Activated T-cell treated with anti-CD3 and anti-CD28 coated beads, Interleukin-2, amount 50 U/mL, for 4 hours (primary cell): ENCODE measurements at regions not wholly inside any gene's neighbourhood (a gene's known extent, or its start where the extent isn't known, plus 50 kb on each side); places are given as distances from the start of the nearest gene placed in this dataset.

Source experiments
- ATAC-seq, 2 donors: fragments of 200-7000 bp; cut with Tn5 transposase; one replicate each; pipeline ENCODE4 v1.10.0; 2021
- DNase-seq: peaks from one replicate; pipeline ENCODE4 v3.0.0-alpha.2; 2020
- H3K27me3 Mint-ChIP-seq: one replicate; pipeline ENCODE4 v1.8.0; 2021; ENCODE audit warnings: low read depth, mixed read lengths
- H3K36me3 Mint-ChIP-seq: one replicate; pipeline ENCODE4 v1.8.0; 2022; ENCODE audit warnings: mixed read lengths; ENCODE audit not compliant: insufficient read depth
- H3K4me1 Mint-ChIP-seq: one replicate; pipeline ENCODE4 v1.8.0; 2021; ENCODE audit warnings: low read depth, mixed read lengths
- H3K4me3 Mint-ChIP-seq: one replicate; pipeline ENCODE4 v1.8.0; 2021; ENCODE audit warnings: mild to moderate bottlenecking, moderate library complexity, mixed read lengths
- H3K9me3 Mint-ChIP-seq: one replicate; pipeline ENCODE4 v1.8.0; 2021; ENCODE audit warnings: mixed read lengths

DNA sequence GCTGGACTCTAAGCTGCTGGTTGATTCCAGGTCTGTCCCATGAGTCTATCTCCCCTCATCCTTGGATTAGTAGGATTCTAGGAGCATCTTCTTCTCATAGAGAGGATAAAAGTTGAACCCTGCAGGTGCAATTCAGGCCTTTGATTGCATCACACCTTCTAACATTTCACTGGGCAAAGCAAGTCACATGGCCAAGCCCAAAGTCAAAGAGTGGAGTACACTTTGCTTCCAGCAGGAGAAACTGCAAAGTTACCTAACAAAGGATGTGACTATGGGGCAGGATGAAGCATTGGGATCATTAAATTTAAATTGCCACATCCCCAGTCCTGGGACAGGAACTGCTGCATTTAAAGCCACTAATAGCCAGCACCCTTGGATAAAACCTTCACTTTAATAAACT lies 51.0 kb upstream of the EGFLAM start:
- H3K4me1 Mint-ChIP-seq: no peaks in the 10 kb centered on the region
- peaks cover 5% of the 10 kb centered on the region for H3K27me3 Mint-ChIP-seq
- DNase-seq: no peak
- no peaks in the 10 kb centered on the region for H3K36me3 Mint-ChIP-seq
- H3K9me3 Mint-ChIP-seq: no peaks in the 10 kb centered on the region
- ATAC-seq: no peak
- no peak overlapping the region for H3K4me3 Mint-ChIP-seq

DNA sequence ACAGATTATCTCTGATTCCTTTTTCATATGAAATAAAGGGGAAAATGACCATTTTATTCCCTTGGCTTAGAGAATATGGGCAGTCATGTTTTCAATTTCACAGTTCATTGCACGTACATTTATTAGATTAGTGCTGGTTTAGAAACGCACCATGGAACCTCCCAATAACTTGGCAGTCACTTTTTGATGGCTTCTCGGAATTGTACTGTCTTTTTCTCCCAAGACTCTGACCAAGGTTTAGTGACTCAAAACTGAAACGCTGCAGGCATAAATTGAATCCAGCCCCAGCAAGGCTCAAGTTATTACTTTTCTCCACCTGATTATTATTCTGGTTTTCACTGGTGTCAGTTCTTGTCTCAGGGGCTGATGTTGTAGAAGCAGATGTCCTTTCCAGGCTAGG lies 55.6 kb upstream of the EGFLAM start:
- peaks cover 5% of the 10 kb centered on the region for H3K27me3 Mint-ChIP-seq
- H3K9me3 Mint-ChIP-seq: no peaks in the 10 kb centered on the region
- H3K4me1 Mint-ChIP-seq: no peaks in the 10 kb centered on the region
- no peaks in the 10 kb centered on the region for H3K36me3 Mint-ChIP-seq
- no peak for DNase-seq
- H3K4me3 Mint-ChIP-seq: no peak overlapping the region
- ATAC-seq: no peak

DNA sequence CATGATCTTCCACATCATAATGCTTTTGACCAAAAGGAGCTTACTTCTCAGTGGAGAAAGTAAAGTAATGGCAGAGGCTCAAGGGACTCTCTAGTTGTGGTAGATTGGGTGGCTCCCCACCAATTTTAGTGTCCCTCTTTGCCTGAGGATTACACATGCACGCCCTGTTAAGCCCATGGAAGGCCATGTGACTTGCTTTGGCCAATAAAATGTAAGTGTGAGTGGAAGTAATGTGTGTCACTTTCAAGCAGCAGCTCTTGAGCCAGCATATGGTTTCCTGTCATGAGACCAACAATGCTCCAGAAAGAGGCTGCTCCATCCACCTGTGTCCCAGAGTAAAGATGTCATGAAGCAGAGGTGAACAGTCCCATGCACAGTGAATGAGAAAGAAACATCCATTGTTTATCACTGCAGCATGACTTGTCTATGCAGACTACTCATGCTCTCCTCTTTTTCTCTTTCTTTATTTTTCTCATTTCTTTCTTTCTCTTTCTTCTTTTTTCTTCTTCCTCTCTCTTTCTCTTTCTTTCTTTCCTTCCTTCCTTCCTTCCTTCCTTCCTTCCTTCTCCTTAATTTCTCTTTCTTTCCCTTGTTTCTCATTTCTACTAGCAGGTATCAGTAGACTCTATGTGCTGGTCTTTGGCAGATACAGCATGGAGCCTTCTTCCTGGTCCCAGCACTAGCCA lies 57.3 kb upstream of the EGFLAM start:
- no peak for ATAC-seq

DNA sequence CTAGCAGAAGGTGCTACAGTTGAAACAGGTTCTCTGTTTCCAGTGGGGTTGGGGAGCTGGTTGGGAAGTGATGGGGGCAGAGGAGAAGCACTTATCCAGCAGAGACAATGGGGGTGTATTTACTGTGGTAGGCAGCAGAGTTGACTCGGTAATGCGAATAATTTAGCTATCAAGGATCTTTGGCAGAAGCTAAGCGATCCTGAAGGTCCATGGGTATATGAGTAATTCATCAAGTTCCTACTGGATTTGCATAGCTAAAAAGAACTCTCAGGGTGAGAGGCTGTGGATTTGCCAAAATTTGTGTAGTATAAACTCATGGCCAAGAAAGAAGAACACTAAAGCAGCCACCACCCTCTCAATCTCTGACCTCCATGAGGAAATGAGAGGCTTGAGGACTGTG lies 61.2 kb upstream of the EGFLAM start:
- Mint-ChIP-seq H3K27me3 (peaks cover 26% of the 10 kb centered on the region), H3K4me1 (no peaks in the 10 kb centered on the region), H3K4me3 (no peak overlapping the region), H3K9me3 (no peaks in the 10 kb centered on the region), H3K36me3 (no peaks in the 10 kb centered on the region)
- ATAC-seq: no peak
- no peak for DNase-seq

More for the DNA sequence above, 57.3 kb upstream of the EGFLAM start:
- Mint-ChIP-seq H3K4me3 (no peak overlapping the region), H3K36me3 (no peaks in the 10 kb centered on the region), H3K27me3 (peaks cover 5% of the 10 kb centered on the region), H3K9me3 (no peaks in the 10 kb centered on the region), H3K4me1 (no peaks in the 10 kb centered on the region)
- DNase-seq: no peak

DNA sequence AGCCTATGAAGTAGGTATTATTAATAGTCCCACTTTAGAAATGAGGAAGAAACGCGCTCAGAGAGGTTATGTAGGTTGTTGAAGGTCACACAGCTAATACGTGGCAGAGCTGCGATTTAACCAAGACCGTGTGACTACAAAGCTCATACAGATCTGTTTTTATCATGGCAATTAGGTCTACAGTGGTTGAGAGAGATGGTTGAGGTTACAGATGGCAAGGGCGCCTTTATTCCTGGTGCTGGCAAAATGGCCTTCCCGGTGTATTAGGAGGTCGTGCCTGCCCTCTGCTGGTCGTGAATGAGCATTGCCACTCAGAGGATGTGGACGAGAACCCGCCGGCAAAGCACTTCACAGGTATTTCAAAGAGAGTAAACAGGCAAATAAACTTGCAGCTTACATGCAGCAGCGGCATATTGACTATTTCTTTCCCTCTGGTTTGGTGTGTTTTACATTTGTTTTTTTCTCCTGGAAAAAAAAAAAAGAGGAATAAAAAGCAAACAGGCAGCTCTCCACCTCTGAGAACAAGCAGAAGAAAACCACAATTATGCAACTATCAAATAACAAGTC lies 65.3 kb upstream of the EGFLAM start:
- Mint-ChIP-seq H3K36me3 (no peaks in the 10 kb centered on the region), H3K27me3 (peaks cover 26% of the 10 kb centered on the region), H3K4me3 (no peak overlapping the region), H3K9me3 (no peaks in the 10 kb centered on the region), H3K4me1 (no peaks in the 10 kb centered on the region)
- peak; percentile 63 to 67 for ATAC-seq
- peak; percentile 15 for DNase-seq

DNA sequence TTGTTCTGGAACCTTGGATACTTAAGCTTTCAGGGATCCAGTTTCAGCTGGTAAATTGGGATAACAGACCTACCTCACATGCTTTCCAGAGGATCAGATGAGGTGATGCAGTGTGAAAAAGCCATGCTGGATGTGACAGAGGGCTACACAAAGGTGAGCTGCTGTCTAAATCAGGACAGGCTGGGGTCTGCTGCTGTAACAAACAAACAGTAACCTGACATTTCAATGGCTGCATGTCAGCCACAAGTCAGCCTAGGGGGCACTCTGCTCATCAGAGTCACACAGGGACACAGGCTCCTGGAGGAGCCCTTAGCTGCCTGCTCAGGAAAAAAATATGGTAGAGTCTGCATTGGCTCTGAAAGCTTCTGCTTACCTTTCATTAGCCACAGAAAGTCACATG lies 66.7 kb upstream of the EGFLAM start:
- DNase-seq (no peak), ATAC-seq (no peak)
- no peaks in the 10 kb centered on the region for H3K36me3 Mint-ChIP-seq
- peaks cover 26% of the 10 kb centered on the region for H3K27me3 Mint-ChIP-seq
- H3K9me3 Mint-ChIP-seq: no peaks in the 10 kb centered on the region
- no peaks in the 10 kb centered on the region for H3K4me1 Mint-ChIP-seq
- H3K4me3 Mint-ChIP-seq: no peak overlapping the region

DNA sequence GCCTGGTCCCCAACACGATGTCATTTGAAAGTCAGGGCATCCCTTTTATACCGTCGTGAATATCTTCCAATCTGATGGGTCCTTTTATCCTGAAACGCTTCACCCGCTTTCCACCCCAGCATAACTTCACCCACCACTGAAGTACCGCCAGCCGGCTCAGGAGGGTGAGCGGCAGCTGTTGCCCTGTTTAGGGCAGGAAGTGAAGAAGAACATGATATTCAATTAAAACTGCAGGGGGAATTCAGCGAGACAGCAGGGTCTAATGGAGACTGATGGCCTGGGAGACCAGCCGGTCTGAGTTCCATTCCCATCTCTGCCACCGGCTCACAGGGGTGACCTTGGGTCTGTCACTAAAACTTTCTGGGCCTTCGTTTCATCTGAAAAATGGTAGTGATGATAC lies 68.2 kb upstream of the EGFLAM start:
- H3K27me3 Mint-ChIP-seq: peaks cover 18% of the 10 kb centered on the region
- H3K36me3 Mint-ChIP-seq: no peaks in the 10 kb centered on the region
- no peaks in the 10 kb centered on the region for H3K4me1 Mint-ChIP-seq
- DNase-seq (no peak), ATAC-seq (no peak)
- no peaks in the 10 kb centered on the region for H3K9me3 Mint-ChIP-seq
- H3K4me3 Mint-ChIP-seq: no peak overlapping the region

DNA sequence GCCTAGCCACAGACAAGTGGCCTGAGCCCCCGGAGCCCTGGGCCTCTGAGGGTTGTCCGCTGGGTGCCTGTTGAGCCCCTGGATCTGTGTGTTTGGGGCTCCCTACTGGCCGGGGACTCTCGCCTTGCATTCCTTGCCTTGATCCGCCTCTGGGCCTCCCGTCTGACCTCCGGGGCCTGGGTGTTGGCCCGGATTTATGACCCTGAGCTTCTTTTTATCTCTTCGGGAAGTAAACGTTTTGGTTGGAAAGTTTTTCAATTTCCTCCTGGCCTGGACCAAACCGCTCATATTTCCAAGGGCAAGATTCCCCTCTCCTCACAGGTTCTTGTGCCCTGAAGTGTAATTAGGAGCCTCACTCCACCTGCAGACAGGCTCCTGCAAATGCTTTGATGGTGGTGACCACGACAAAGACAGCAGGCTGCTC lies 69.3 kb upstream of the EGFLAM start:
- no peak overlapping the region for H3K4me3 Mint-ChIP-seq
- no peaks in the 10 kb centered on the region for H3K36me3 Mint-ChIP-seq
- no peaks in the 10 kb centered on the region for H3K4me1 Mint-ChIP-seq
- no peaks in the 10 kb centered on the region for H3K9me3 Mint-ChIP-seq
- DNase-seq (no peak), ATAC-seq (no peak)
- peaks cover 7% of the 10 kb centered on the region for H3K27me3 Mint-ChIP-seq

DNA sequence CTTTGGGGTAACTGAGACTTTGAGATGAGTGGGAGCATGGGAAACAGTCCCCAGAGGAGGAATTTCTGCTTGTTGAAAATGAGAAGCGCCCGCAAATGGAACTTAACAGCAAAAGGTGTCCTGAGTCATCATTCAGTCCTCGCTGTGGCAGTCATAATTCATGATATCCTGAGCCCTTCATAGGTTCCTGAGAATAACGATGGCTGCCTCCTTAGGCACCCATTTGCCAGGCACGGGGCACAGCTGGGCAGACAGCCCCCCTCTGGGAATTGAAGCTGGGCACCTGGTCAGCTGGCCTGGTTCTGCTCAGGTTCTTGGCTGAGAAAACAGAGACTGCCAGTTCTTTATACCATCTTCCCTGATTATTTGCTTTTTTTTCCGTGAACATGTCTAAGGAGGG lies 69.8 kb upstream of the EGFLAM start:
- no peak for ATAC-seq
- no peak overlapping the region for H3K4me3 Mint-ChIP-seq

DNA sequence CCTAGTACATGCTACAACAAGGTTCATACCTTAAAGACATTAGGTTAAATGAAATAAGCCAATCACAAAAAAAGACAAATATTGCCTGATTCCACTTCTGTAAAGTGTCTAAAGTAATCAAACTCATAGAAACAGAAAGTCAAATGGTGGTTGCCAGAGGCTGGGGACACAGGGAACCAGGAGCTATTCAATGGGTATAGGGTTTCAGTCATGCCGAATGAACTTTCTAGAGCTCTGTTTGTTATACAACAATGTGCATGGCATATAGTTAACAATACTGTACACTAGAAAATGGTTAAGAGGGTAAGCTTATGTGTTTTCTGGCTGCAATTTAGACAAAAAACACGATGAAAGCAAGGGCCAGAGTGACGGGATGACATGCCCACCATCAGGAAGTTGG lies 70.8 kb upstream of the EGFLAM start:
- Mint-ChIP-seq H3K36me3 (no peaks in the 10 kb centered on the region), H3K27me3 (no peaks in the 10 kb centered on the region), H3K4me1 (no peaks in the 10 kb centered on the region), H3K9me3 (no peaks in the 10 kb centered on the region), H3K4me3 (no peak overlapping the region)
- no peak for DNase-seq
- no peak for ATAC-seq

More for the DNA sequence above, 69.8 kb upstream of the EGFLAM start:
- no peaks in the 10 kb centered on the region for H3K4me1 Mint-ChIP-seq
- peaks cover 2% of the 10 kb centered on the region for H3K27me3 Mint-ChIP-seq
- DNase-seq: no peak
- H3K36me3 Mint-ChIP-seq: no peaks in the 10 kb centered on the region
- H3K9me3 Mint-ChIP-seq: no peaks in the 10 kb centered on the region

DNA sequence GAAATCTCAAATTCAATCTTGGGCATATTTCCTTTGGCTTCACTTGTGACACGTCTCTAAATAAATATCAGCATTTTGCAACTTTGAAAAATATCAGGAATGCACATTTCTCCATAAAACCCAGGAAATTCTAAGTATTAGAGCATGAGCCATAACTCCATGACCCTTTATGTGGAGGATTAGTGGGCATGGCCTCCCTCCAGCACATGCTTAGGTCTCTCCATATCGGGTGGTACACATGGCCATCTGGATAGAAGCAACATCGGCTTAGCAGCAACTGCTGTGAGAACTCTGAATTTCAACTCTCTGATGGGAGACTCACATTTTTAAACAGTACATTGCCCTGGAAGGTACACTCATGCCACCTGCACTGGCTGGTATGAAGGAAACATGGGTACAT lies 73.7 kb upstream of the EGFLAM start:
- no peaks in the 10 kb centered on the region for H3K4me1 Mint-ChIP-seq
- ATAC-seq: no peak
- H3K9me3 Mint-ChIP-seq: no peaks in the 10 kb centered on the region
- H3K4me3 Mint-ChIP-seq: no peak overlapping the region
- H3K36me3 Mint-ChIP-seq: no peaks in the 10 kb centered on the region
- DNase-seq: no peak
- H3K27me3 Mint-ChIP-seq: no peaks in the 10 kb centered on the region

DNA sequence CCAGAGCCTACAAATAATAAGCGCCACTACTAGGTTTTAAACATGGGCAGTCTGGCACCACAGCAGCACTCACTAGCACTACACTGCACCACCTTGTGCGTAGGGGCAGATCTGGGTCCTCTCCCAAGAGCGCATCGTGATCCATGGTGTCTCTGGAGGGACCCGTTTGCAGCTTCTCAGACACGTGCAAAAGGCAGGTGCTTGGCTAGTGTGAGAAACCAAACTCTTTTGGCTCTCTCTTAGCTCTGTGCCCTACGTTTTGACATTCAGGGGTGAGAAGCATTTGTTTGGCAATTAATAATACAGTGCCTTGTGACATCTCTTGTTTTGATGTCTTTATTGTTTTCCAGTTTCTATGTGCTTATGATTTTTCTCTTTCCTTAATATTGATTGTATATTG lies 75.4 kb upstream of the EGFLAM start:
- Mint-ChIP-seq H3K27me3 (no peaks in the 10 kb centered on the region), H3K9me3 (no peaks in the 10 kb centered on the region), H3K36me3 (no peaks in the 10 kb centered on the region), H3K4me1 (no peaks in the 10 kb centered on the region), H3K4me3 (no peak overlapping the region)
- DNase-seq (no peak), ATAC-seq (no peak)

DNA sequence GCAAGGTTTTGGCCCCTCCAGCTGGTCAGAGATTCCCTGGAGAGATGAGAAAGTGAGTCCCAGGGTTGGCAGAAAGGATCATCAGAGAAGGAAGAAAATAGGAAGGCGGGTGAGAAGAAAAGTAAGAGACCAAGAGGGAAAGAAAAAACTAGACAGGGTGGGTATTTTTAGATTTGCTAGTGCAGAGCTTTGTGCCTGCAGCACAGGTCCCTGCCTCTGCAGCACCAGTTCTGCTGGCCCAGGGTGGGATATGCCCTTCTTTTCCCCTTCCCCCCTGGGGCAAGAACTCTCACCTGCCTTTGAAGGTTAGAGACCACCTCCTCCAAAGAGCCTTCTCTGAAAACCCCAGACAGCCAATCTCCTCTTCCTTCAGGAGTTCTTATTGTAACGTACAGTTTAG lies 90.3 kb upstream of the EGFLAM start:
- Mint-ChIP-seq H3K4me1 (no peaks in the 10 kb centered on the region), H3K9me3 (peaks cover 3% of the 10 kb centered on the region), H3K4me3 (no peak overlapping the region), H3K36me3 (no peaks in the 10 kb centered on the region), H3K27me3 (no peaks in the 10 kb centered on the region)
- ATAC-seq (no peak), DNase-seq (no peak)

DNA sequence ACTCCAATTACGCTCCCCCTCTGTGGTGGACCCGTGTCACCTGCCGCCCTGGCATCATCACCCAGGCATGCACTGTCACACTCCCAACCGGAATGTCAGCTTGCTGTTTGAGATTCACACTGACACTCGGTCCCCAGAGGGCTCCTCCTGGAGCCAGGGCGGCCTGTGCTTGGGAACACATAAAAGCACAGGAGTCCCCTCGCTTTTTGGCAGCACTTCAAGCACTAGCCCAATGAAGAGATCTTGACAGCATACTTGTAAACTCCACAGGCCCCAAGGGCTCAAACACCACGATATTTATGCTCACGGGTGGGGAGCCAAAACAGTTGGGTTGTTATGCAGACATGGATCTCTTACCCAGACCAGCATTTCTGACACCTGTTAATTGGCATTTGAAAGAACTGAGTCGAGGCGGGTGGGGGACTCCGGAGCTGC lies 90.8 kb upstream of the EGFLAM start:
- Mint-ChIP-seq H3K4me1 (no peaks in the 10 kb centered on the region), H3K36me3 (no peaks in the 10 kb centered on the region), H3K27me3 (no peaks in the 10 kb centered on the region), H3K9me3 (peaks cover 3% of the 10 kb centered on the region), H3K4me3 (no peak overlapping the region)
- no peak for ATAC-seq
- no peak for DNase-seq

DNA sequence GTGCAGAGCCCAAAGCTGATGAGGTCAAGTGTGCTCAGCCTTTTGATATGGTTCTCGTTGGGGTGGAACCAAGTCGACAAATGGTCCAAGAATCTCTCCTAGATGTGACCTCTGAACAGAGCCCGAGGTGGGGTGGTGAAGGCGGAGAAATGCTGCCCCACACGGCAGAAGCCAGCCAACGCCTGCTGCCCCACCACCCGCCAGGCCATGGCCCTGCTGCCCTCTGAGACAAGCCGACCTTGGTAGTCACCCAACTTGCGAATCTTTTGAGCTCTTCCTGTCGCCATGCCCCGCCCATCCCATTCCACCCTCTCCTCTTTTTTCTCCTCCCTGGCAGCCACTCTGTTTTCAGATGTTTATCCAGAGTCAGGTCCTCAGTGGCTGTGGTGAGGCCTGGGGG lies 91.5 kb upstream of the EGFLAM start:
- ATAC-seq: no peak
- Mint-ChIP-seq H3K9me3 (peaks cover 3% of the 10 kb centered on the region), H3K4me1 (no peaks in the 10 kb centered on the region), H3K27me3 (no peaks in the 10 kb centered on the region), H3K4me3 (no peak overlapping the region), H3K36me3 (no peaks in the 10 kb centered on the region)
- no peak for DNase-seq
